H9 (cell line): ENCODE measurements at regions not wholly inside any gene's neighbourhood (a gene's known extent, or its start where the extent isn't known, plus 50 kb on each side); places are given as distances from the start of the nearest gene placed in this dataset.

Experiments used
- DNase-seq: peaks from one replicate; pipeline ENCODE4 v3.0.0-alpha.2; 2017
- H2AFZ ChIP-seq: one replicate; pipeline ENCODE4 v1.6.1; 2013; ENCODE audit warnings: mild to moderate bottlenecking, low read length, control low read depth, moderate library complexity
- H2AK5ac ChIP-seq: 2 replicates; pipeline ENCODE4 v1.6.1; 2013; ENCODE audit warnings: low read length, control low read depth, mixed read lengths; ENCODE audit not compliant: insufficient read length
- H2BK120ac ChIP-seq: one replicate; pipeline ENCODE4 v1.6.1; 2013; ENCODE audit warnings: low read depth, mild to moderate bottlenecking, low read length, control low read depth, inconsistent platforms; ENCODE audit not compliant: poor library complexity, severe bottlenecking
- H2BK12ac ChIP-seq: 2 replicates; pipeline ENCODE4 v1.6.1; 2013; ENCODE audit warnings: low read length, control low read depth, mixed read lengths, low read depth; ENCODE audit not compliant: insufficient read length
- H2BK15ac ChIP-seq: 2 replicates; pipeline ENCODE4 v1.6.1; 2013; ENCODE audit warnings: low read depth, low read length, control low read depth
- H2BK20ac ChIP-seq: one replicate; pipeline ENCODE4 v1.6.1; 2013; ENCODE audit warnings: low read depth, mild to moderate bottlenecking, low read length, control low read depth, inconsistent platforms; ENCODE audit not compliant: poor library complexity, severe bottlenecking
- H2BK5ac ChIP-seq: 2 replicates; pipeline ENCODE4 v1.6.1; 2013; ENCODE audit warnings: low read length, control low read depth, mixed read lengths; ENCODE audit not compliant: insufficient read length
- H3K14ac ChIP-seq: 2 replicates; pipeline ENCODE4 v1.6.1; 2013; ENCODE audit warnings: low read length, control low read depth; ENCODE audit not compliant: insufficient read depth
- H3K18ac ChIP-seq: 2 replicates; pipeline ENCODE4 v1.6.1; 2013; ENCODE audit warnings: low read depth, mild to moderate bottlenecking, mixed read lengths, low read length, control low read depth; ENCODE audit not compliant: insufficient read length
- H3K23ac ChIP-seq: 2 replicates; pipeline ENCODE4 v1.6.1; 2013; ENCODE audit warnings: low read length, control low read depth, mixed read lengths, low read depth; ENCODE audit not compliant: insufficient read length
- H3K23me2 ChIP-seq: 2 replicates; pipeline ENCODE4 v1.6.1; 2013; ENCODE audit warnings: low read depth, mild to moderate bottlenecking, mixed read lengths, low read length, control low read depth; ENCODE audit not compliant: insufficient read length, poor library complexity, severe bottlenecking
- H3K27ac ChIP-seq: 2 replicates; pipeline ENCODE4 v1.5.1; 2013; ENCODE audit warnings: low read length, control low read depth, mixed read lengths, low read depth; ENCODE audit not compliant: insufficient read length
- H3K27me3 ChIP-seq: 2 replicates; pipeline ENCODE4 v1.6.1; 2013; ENCODE audit warnings: low read length, control low read depth, inconsistent platforms; ENCODE audit not compliant: insufficient read depth
- H3K4ac ChIP-seq: 2 replicates; pipeline ENCODE4 v1.6.1; 2013; ENCODE audit warnings: low read depth, mild to moderate bottlenecking, control low read depth, inconsistent platforms, low read length, moderate library complexity
- H3K4me1 ChIP-seq: 2 replicates; pipeline ENCODE4 v1.6.1; 2013; ENCODE audit warnings: low read length, control low read depth, inconsistent platforms; ENCODE audit not compliant: insufficient read depth
- H3K4me2 ChIP-seq: 2 replicates; pipeline ENCODE4 v1.6.1; 2013; ENCODE audit warnings: low read length, control low read depth, mixed read lengths; ENCODE audit not compliant: insufficient read length, insufficient read depth
- H3K56ac ChIP-seq: 2 replicates; pipeline ENCODE4 v1.6.1; 2013; ENCODE audit warnings: low read depth, mild to moderate bottlenecking, mixed read lengths, low read length, control low read depth; ENCODE audit not compliant: insufficient read length
- H3K79me1 ChIP-seq: 2 replicates; pipeline ENCODE4 v1.6.1; 2013; ENCODE audit warnings: low read depth, mild to moderate bottlenecking, moderate library complexity, low read length, control low read depth, inconsistent platforms; ENCODE audit not compliant: insufficient read depth, poor library complexity, severe bottlenecking
- H3K79me2 ChIP-seq: 2 replicates; pipeline ENCODE4 v1.6.1; 2013; ENCODE audit warnings: low read length, control low read depth, inconsistent platforms; ENCODE audit not compliant: insufficient read depth
- H3K9ac ChIP-seq: 2 replicates; pipeline ENCODE4 v1.6.1; 2013; ENCODE audit warnings: low read length, control low read depth, mixed read lengths; ENCODE audit not compliant: insufficient read length; ENCODE audit errors: extremely low read depth
- H3K9me3 ChIP-seq: one replicate; pipeline ENCODE4 v1.6.1; 2013; ENCODE audit warnings: low read depth, low read length, inconsistent platforms; ENCODE audit not compliant: control insufficient read depth
- H3T11ph ChIP-seq: one replicate; pipeline ENCODE4 v1.6.1; 2013; ENCODE audit warnings: mild to moderate bottlenecking, low read length, control low read depth, inconsistent platforms
- H4K20me1 ChIP-seq: one replicate; pipeline ENCODE4 v1.6.1; 2013; ENCODE audit not compliant: control insufficient read depth, insufficient read length, insufficient read depth
- H4K5ac ChIP-seq: 2 replicates; pipeline ENCODE4 v1.6.1; 2013; ENCODE audit warnings: low read depth, mild to moderate bottlenecking, mixed read lengths, low read length, control low read depth; ENCODE audit not compliant: insufficient read length
- H4K8ac ChIP-seq: replicated peaks from 2 replicates; pipeline ENCODE4 v1.6.1; 2013; ENCODE audit warnings: low read length, control low read depth, mixed read lengths, low read depth; ENCODE audit not compliant: insufficient read length
- H4K91ac ChIP-seq: 2 replicates; pipeline ENCODE4 v1.6.1; 2013; ENCODE audit warnings: low read depth, mild to moderate bottlenecking, moderate library complexity, mixed read lengths, low read length, control low read depth; ENCODE audit not compliant: insufficient read length
- H3K27ac Mint-ChIP-seq, 3 experiments: 2 replicates in 2 of 3; 3 replicates in 1 of 3; pipeline ENCODE4 v1.8.0; 2020 to 2021; ENCODE audit warnings: mixed read lengths in 3 of 3, mild to moderate bottlenecking in 1 of 3, moderate library complexity in 1 of 3
- H3K27me3 Mint-ChIP-seq: 2 replicates; pipeline ENCODE4 v1.8.0; 2021; ENCODE audit warnings: low read depth, mild to moderate bottlenecking, moderate library complexity, mixed read lengths
- H3K36me3 Mint-ChIP-seq, 3 experiments: 2 replicates in 2 of 3; 3 replicates in 1 of 3; pipeline ENCODE4 v1.8.0; 2020 to 2021; ENCODE audit warnings: low read depth in 3 of 3, mixed read lengths in 3 of 3; ENCODE audit not compliant: insufficient read depth in 1 of 3
- H3K4me1 Mint-ChIP-seq, 2 experiments: 2 replicates each; pipeline ENCODE4 v1.8.0; 2020; ENCODE audit warnings: mixed read lengths in 2 of 2
- H3K4me3 Mint-ChIP-seq, 2 experiments: 2 replicates in 1 of 2; 3 replicates in 1 of 2; pipeline ENCODE4 v1.8.0; 2020 to 2021; ENCODE audit warnings: mild to moderate bottlenecking in 2 of 2, mixed read lengths in 2 of 2, moderate library complexity in 1 of 2
- H3K9me3 Mint-ChIP-seq, 2 experiments: 2 replicates in 1 of 2; 3 replicates in 1 of 2; pipeline ENCODE4 v1.8.0; 2020; ENCODE audit warnings: mild to moderate bottlenecking in 2 of 2, mixed read lengths in 2 of 2, moderate library complexity in 1 of 2
- WGBS: extraction: QIAGEN DNeasy Blood & Tissue Kit; methylation state at CpG from one replicate; pipeline ENCODE4 v1.1.7; 2013; ENCODE audit warnings: missing lambda C conversion rate, low lambda C conversion rate, mixed read lengths; ENCODE audit not compliant: insufficient read length; ENCODE audit errors: extremely low coverage; 5-methylcytosine and 5-hydroxymethylcytosine counted together
- TF ChIP-seq, protein P1 (sequence below): fragments of 200-600 bp; sonication (generic); conservative IDR thresholded peaks from 3 replicates; pipeline ENCODE4 v1.8.0; 2021; ENCODE audit warnings: antibody characterized with exemption, mild to moderate bottlenecking

- H3K18ac ChIP-seq: no peak overlapping the region
- no peaks in the 10 kb centered on the region for H3K27me3 ChIP-seq
- no peak overlapping the region for H2BK15ac ChIP-seq
- H2BK20ac ChIP-seq: no peak overlapping the region
- no peak overlapping the region for H3K14ac ChIP-seq
- no peak overlapping the region for H4K91ac ChIP-seq
- TF ChIP-seq, protein P1, sequence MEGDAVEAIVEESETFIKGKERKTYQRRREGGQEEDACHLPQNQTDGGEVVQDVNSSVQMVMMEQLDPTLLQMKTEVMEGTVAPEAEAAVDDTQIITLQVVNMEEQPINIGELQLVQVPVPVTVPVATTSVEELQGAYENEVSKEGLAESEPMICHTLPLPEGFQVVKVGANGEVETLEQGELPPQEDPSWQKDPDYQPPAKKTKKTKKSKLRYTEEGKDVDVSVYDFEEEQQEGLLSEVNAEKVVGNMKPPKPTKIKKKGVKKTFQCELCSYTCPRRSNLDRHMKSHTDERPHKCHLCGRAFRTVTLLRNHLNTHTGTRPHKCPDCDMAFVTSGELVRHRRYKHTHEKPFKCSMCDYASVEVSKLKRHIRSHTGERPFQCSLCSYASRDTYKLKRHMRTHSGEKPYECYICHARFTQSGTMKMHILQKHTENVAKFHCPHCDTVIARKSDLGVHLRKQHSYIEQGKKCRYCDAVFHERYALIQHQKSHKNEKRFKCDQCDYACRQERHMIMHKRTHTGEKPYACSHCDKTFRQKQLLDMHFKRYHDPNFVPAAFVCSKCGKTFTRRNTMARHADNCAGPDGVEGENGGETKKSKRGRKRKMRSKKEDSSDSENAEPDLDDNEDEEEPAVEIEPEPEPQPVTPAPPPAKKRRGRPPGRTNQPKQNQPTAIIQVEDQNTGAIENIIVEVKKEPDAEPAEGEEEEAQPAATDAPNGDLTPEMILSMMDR: no peak
- H3K27ac Mint-ChIP-seq: no peak overlapping the region
- H3K9ac ChIP-seq: no peak overlapping the region
- no peaks in the 10 kb centered on the region for H3K23me2 ChIP-seq
- no peaks in the 10 kb centered on the region for H3K27me3 Mint-ChIP-seq
- no CpG with 5 or more reads among the region's 1 CpG for WGBS
- H3K4me1 ChIP-seq: no peaks in the 10 kb centered on the region
- H3K79me2 ChIP-seq: no peaks in the 10 kb centered on the region
- no peak overlapping the region for H2AK5ac ChIP-seq
- H3K23ac ChIP-seq: no peak overlapping the region
- no peaks in the 10 kb centered on the region for H3K4me1 Mint-ChIP-seq
- H3K4ac ChIP-seq: no peak overlapping the region
- no peak overlapping the region for H3K4me2 ChIP-seq
- H3T11ph ChIP-seq: no peak overlapping the region
- H3K4me3 Mint-ChIP-seq: no peak overlapping the region
- no peak overlapping the region for H2BK12ac ChIP-seq
- H3K36me3 Mint-ChIP-seq: no peaks in the 10 kb centered on the region
- no peaks in the 10 kb centered on the region for H3K9me3 ChIP-seq
- no peak overlapping the region for H3K27ac ChIP-seq
- no peak overlapping the region for H3K56ac ChIP-seq
- H3K79me1 ChIP-seq: no peaks in the 10 kb centered on the region
- H4K5ac ChIP-seq: no peak overlapping the region
- H3K9me3 Mint-ChIP-seq: no peaks in the 10 kb centered on the region; a peak in 1 of 5 replicates
- H2BK120ac ChIP-seq: no peak overlapping the region
- H2AFZ ChIP-seq: no peak overlapping the region
- H4K20me1 ChIP-seq: no peaks in the 10 kb centered on the region
- no peak overlapping the region for H4K8ac ChIP-seq
- H2BK5ac ChIP-seq: no peak overlapping the region
- no peak for DNase-seq
Observed at GRCh38 chr2:125584732-125585131, 1071.2 kb upstream of the GYPC start.
